Globus pallidus (tissue), 1 donor: ENCODE measurements at regions not wholly inside any gene's neighbourhood (a gene's known extent, or its start where the extent isn't known, plus 50 kb on each side); places are given as distances from the start of the nearest gene placed in this dataset.

Experiments used
- DNase-seq: peaks from one replicate; pipeline ENCODE4 v3.0.0-alpha.2; 2015; ENCODE audit warnings: low spot score

GRCh38 chr10:47053081-47053798 lies 142.0 kb downstream of the PTPN20 start:
- no peak for DNase-seq

DNA sequence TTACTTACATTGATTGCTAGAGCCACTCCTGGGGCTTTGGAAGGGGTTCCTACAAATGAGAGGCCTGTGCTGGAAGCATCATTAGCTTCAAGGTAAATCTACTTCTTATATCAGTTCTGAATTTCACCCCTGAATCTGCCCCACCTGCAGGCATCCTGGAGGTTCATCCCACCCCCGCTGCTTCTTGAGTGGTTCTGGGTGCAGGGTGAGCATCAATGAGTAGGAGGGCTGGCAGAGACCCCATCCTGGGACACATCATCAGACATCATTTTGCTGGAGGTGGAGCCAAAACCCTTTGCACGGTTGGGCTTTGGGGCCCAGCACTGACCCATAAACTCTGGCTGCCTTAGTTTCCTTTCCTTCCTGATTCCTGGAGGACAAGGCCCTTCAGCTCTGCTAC lies 143.7 kb downstream of the PTPN20 start:
- DNase-seq = no peak

GRCh38 chr10:47055386-47056246 lies 144.4 kb downstream of the PTPN20 start:
- DNase-seq = no peak

DNA sequence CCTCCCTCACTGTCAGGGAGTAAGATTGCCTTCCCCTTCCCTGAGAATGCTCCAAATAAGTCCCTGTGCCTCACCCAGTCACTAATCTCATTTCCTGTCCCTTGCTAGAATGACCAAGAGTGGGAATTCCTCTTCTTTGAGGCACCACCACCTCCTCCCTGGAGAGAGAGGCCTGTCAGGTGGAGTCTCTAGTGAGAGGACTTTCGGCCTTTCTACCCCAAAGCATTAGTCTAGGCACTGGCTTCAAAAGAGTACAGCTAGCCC lies 145.0 kb downstream of the PTPN20 start:
- DNase-seq = no peak

DNA sequence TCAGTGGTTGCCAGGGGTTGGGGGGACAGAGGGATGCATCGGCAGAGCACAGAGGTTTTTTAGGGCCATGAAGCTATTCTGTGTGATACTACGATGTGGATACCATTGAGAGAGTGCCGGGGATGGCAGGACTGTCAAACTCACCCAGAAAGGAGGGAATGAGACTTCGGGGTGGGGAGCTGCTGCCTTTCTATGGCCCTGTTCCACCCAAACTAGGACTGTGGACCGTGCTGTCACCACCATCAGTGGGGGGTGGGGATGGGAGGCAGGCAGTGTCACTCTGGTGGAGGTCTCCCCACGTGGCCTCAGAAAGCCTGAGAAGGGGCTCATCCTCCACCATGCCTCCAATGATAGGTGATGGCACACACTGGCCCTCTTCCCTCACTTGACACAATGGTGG lies 146.2 kb downstream of the PTPN20 start:
- no peak for DNase-seq

GRCh38 chr10:47058032-47058702 lies 146.9 kb downstream of the PTPN20 start:
- DNase-seq = no peak

DNA sequence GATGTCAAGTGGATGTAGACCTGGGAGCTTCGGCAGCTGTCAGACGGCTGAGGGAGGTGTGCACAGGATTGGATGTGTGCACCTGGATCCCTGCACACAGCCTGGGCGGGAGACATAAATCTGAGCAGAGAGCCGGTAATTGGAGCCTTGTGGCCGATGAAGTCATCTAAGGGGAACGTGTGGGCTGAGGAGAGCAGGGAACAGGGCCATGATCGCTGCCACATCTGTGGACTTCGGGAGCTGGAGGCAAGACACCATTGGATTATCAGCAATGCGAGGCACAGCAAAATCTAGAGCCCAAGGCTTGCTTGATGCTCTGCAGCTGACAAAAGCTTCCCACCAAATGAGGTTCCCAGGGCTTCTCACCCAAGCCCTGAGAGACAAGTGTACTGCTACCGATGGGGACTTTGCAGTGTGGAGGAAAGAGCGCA lies 147.7 kb downstream of the PTPN20 start:
- DNase-seq = no peak

DNA sequence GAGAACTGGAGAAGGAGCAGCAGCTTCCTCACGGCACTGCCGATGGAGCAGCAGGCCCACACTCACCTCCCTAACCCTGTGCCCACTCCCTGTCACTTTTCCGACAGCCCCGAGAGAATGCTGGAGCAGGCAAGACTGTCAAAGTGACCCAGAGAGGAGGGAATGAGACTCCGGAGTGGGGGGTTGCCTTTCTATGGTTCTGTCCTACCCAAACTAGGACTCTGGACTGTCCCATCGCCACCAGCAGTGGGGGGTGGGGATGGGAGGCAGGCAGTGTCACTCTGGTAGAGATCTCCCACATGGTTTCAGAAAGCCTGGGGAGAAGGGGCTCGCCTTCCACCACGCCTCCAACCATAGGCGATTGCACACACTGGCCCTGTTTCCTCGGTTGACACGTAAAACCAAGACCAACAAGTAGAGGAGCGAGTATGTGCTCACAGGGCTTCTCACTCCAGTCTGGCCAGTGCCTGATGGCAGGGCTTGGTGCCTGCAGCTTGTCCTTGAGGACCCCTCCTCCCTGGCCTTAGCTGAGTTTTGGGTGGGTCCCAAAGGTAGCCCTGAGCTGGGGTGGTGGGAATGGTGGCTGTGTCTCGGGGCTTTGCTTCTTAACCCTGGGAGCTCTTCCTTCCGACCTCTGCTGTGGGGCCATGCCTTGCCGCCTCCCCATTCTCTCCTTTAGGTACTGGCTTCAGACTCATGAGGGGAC lies 148.5 kb downstream of the PTPN20 start:
- DNase-seq = no peak

- DNase-seq = no peak
These were observed 149.1 kb downstream of the PTPN20 start for GRCh38 chr10:47060356-47060755.

- no peak for DNase-seq
These were observed 149.8 kb downstream of the PTPN20 start for GRCh38 chr10:47060993-47061500.

DNA sequence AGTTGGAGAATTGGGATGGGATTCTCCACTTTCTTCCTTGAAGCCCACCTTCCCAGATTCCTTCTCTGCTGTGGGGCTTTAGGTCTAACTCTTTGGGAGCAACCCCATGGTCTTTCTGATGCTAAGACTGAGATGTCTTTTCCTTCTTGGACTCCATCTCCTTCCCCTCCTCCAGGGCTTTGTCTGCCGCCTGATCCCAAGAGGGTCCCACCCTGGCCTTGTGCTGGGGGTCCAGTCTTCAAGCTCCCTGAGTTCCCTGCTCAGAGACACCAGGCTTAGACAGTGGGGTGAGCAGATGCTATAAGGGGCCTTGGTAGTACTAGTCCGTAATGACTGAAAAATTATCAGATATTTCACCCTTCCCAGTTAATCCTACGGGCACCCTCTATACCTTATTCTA lies 150.5 kb downstream of the PTPN20 start:
- DNase-seq = no peak

- no peak for DNase-seq
These were observed 151.4 kb downstream of the PTPN20 start for GRCh38 chr10:47062441-47063200.

- DNase-seq = no peak
These were observed 152.6 kb downstream of the PTPN20 start for GRCh38 chr10:47063858-47064257.

DNA sequence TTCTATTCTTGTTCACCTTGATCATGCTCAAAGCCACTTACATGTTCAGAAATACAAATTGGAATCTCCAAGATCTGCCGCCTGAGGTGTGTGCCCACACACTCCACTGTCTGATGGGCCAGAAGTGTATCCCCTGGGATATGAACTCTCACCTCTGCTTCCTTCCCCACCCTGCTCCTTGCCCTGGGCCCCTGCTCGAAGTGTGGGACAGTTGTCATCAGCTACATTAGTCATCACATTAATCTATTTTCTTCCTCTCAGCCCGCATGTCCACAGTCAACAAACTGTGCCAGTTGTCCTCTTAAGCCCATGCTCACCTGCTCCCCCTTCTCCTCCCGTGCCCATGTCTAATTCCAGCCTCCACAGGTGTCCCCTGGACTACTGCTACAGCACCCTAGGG lies 154.7 kb downstream of the PTPN20 start:
- no peak for DNase-seq

- DNase-seq = no peak
These were observed 157.0 kb downstream of the PTPN20 start for GRCh38 chr10:47067949-47068940.

DNA sequence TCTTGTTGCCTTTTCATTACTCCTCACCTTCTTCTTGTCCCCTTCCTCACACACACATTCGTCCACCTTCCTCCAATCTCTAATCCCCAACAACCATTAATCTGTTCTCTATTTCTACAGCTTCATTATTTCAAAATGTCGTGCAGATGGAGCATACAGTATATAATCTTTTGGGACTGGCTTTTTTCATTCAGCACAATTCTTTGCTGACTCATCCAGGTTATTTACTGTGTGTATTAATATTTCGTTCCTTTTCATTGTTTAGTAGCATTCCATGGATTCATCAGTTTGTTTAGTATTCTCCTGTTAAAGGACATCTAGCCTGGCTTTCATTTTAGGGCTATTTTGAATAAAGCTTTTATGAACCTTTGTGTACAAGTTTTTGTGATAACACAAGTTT lies 159.3 kb downstream of the PTPN20 start:
- DNase-seq = no peak

DNA sequence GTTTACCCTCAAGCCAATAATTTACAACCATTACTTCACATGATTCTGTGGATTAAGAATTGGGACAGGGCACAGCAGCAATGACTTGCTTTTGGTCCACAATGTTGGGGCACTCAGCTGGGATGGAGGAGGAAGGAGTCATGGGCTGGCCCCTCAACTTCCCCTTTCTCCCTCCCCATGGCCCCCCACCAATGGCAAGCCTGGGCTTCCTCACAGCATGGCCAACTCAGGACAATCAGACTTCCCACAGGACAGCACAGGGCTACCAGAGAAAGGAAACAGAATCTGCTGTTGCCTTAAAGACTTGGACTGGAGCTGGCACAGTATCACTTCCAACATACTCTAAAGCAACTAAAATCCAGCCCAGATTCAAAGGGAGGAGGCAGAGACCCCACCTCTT lies 160.7 kb downstream of the PTPN20 start:
- DNase-seq = no peak

- no peak for DNase-seq
These were observed 162.7 kb downstream of the PTPN20 start for GRCh38 chr10:47073967-47074366.

DNA sequence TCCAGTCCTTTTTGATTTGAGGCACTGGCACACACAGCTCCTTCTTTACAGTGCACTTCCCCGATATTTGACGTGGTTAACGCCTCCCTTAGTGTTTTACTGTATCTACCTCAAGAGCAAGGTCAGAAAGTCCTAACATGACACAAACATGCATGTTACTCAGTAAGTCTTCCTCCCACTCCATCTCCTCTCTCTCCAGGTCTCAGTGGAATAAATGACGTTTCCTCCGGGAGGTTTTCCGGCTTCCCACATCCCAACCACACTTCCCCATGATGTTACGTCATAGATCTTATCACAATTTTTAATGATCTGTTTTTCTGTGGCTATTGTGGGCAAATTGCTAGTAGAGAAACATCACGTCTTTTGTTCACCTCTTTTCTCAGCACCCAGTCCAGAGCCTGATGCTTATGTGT lies 165.7 kb downstream of the PTPN20 start:
- DNase-seq = no peak

- no peak for DNase-seq
These were observed 166.2 kb downstream of the PTPN20 start for GRCh38 chr10:47077386-47077785.
